Gastrocnemius medialis (tissue), 4 donors: ENCODE measurements at regions not wholly inside any gene's neighbourhood (a gene's known extent, or its start where the extent isn't known, plus 50 kb on each side); places are given as distances from the start of the nearest gene placed in this dataset.

ENCODE experiments used
- ATAC-seq, 2 donors: fragments of 150-250 bp; one replicate each; pipeline ENCODE4 v1.9.1; 2016
- DNase-seq, 2 donors: peaks; one replicate each; pipeline ENCODE4 v3.0.0-alpha.2; 2019
- H3K27ac ChIP-seq, 4 donors: fragments of 200-600 bp; sonication (generic); 1 replicate in 1 of 4; 2 replicates in 3 of 4; pipeline ENCODE4 v1.5.1; 2016 to 2018; ENCODE audit warnings: mild to moderate bottlenecking in 2 of 4, moderate library complexity in 1 of 4
- H3K27me3 ChIP-seq, 3 donors: fragments of 200-600 bp; sonication (generic) in 2 of 3; 1 replicate in 1 of 3; 2 replicates in 2 of 3; pipeline versions ENCODE4 v1.5.1 to v1.6.0; 2016 to 2019; ENCODE audit warnings: mild to moderate bottlenecking in 1 of 3, moderate library complexity in 1 of 3
- H3K36me3 ChIP-seq, 2 donors: fragments of 200-600 bp; sonication (generic) in 1 of 2; one replicate each; pipeline ENCODE4 v1.5.1; 2017 to 2018
- H3K4me1 ChIP-seq, 2 donors: fragments of 200-600 bp; sonication (generic) in 1 of 2; one replicate each; pipeline ENCODE4 v1.5.1; 2016 to 2017; ENCODE audit warnings: mild to moderate bottlenecking in 2 of 2
- H3K4me3 ChIP-seq, 4 donors: fragments of 200-600 bp; sonication (generic) in 3 of 4; 1 replicate in 1 of 4; 2 replicates in 3 of 4; pipeline ENCODE4 v1.5.1; 2016 to 2019; ENCODE audit warnings: mild to moderate bottlenecking in 2 of 4
- H3K9me3 ChIP-seq, 3 donors: fragments of 200-600 bp; sonication (generic) in 2 of 3; 1 replicate in 1 of 3; 2 replicates in 2 of 3; pipeline ENCODE4 v1.5.1; 2016 to 2019
- CTCF ChIP-seq, 5 experiments: fragments of 450-650 bp in 3 of 5; fragments of 200-600 bp in 2 of 5; sonication (generic) in 2 of 5; IDR thresholded peaks in 4 of 5; conservative IDR thresholded peaks in 1 of 5; 1 replicate in 4 of 5; 2 replicates in 1 of 5; pipeline ENCODE4 v1.5.1; 2016 to 2019; ENCODE audit warnings: antibody characterized with exemption in 5 of 5, mild to moderate bottlenecking in 3 of 5, moderate library complexity in 3 of 5
- POLR2A ChIP-seq, 2 donors: fragments of 450-650 bp; IDR thresholded peaks; one replicate each; pipeline ENCODE4 v1.6.1; 2017; ENCODE audit warnings: antibody characterized with exemption in 2 of 2, mild to moderate bottlenecking in 2 of 2, moderate library complexity in 2 of 2
- in situ Hi-C, 4 donors: fragments of 200-750 bp; cut with MboI; loops; one replicate each; pipeline versions ENCODE4 v1.15.0 to v1.8.0; 2017; ENCODE audit warnings: low sequenced_read_pairs in 4 of 4
- intact Hi-C: fragments of 100-400 bp; cut with DNase I; formaldehyde crosslinking; loops from one replicate; pipeline ENCODE4 v1.15.1; 2023; ENCODE audit warnings: low total_unique reads

- TF ChIP-seq CTCF (IDR thresholded peaks at IDR 0.05 in 4 of 5, conservative IDR thresholded peaks at IDR 0.05 in 1 of 5) (no peak), POLR2A (IDR thresholded peaks at IDR 0.05) (no peak)
- Histone ChIP-seq H3K36me3 (no peaks in the 10 kb centered on the region), H3K4me1 (no peaks in the 10 kb centered on the region), H3K9me3 (no peaks in the 10 kb centered on the region), H3K27me3 (no peaks in the 10 kb centered on the region), H3K27ac (no peak overlapping the region), H3K4me3 (no peak overlapping the region)
- intact Hi-C loops: no loop called here
- no peak for DNase-seq
- in situ Hi-C loops: no loop called here
- no peak for ATAC-seq
Observed at GRCh38 chrX:116238093-116238492, 67.5 kb downstream of the AGTR2 start.

DNA sequence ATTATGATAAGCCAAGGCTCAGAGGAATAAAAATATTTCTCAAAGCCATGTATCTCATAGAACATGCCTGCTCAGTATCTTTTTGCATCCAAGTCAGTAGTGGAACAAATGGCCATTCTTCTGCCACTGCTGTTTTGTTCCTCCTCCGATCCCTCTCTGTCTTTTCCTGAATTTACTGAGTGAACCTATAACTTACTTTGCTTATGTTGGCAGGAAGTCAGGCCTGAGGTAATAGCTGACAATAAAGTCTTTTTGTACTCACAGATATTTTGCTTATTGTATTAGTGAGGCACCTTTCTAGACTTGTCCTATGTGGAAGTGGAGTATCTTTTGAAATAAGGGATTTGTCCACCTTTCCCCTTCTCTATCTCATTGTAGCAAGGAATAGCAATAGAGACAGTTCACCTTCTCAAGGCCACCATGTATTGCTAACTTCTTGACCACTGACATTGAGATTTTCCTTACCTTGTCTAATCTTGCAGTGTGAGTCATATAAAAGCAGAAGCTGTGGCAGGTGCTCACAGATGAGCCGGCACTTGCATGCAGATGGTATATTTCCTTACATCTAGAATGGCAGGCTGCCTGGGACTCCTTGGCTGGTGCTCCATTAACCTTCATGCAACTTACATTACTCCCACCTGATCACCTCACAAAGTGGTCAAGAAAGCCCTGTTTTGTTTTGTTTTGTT is 68.2 kb downstream of the AGTR2 start:
- no peak for ATAC-seq
- intact Hi-C loops: no loop called here
- in situ Hi-C loops: no loop called here
- Histone ChIP-seq H3K27me3 (no peaks in the 10 kb centered on the region), H3K27ac (no peak overlapping the region), H3K4me1 (no peaks in the 10 kb centered on the region), H3K4me3 (no peak overlapping the region), H3K9me3 (no peaks in the 10 kb centered on the region), H3K36me3 (no peaks in the 10 kb centered on the region)
- TF ChIP-seq POLR2A (IDR thresholded peaks at IDR 0.05): no peak
- TF ChIP-seq CTCF (IDR thresholded peaks at IDR 0.05 in 4 of 5, conservative IDR thresholded peaks at IDR 0.05 in 1 of 5): no peak
- no peak for DNase-seq

- intact Hi-C loops: no loop called here
- in situ Hi-C loops: no loop called here
- Histone ChIP-seq H3K4me3 (no peak overlapping the region), H3K4me1 (no peaks in the 10 kb centered on the region), H3K36me3 (no peaks in the 10 kb centered on the region), H3K9me3 (no peaks in the 10 kb centered on the region), H3K27me3 (no peaks in the 10 kb centered on the region), H3K27ac (no peak overlapping the region)
- no peak for TF ChIP-seq CTCF (IDR thresholded peaks at IDR 0.05 in 4 of 5, conservative IDR thresholded peaks at IDR 0.05 in 1 of 5)
- no peak for TF ChIP-seq POLR2A (IDR thresholded peaks at IDR 0.05)
- ATAC-seq (no peak), DNase-seq (no peak)
Observed at GRCh38 chrX:116239944-116240840, 69.6 kb downstream of the AGTR2 start.

GRCh38 chrX:116241001-116241400 is 70.5 kb downstream of the AGTR2 start:
- Histone ChIP-seq H3K9me3 (no peaks in the 10 kb centered on the region), H3K4me1 (no peaks in the 10 kb centered on the region), H3K36me3 (no peaks in the 10 kb centered on the region), H3K4me3 (no peak overlapping the region), H3K27ac (no peak overlapping the region), H3K27me3 (no peaks in the 10 kb centered on the region)
- ATAC-seq (no peak), DNase-seq (no peak)
- intact Hi-C loops: no loop called here
- no peak for TF ChIP-seq POLR2A (IDR thresholded peaks at IDR 0.05)
- no peak for TF ChIP-seq CTCF (IDR thresholded peaks at IDR 0.05 in 4 of 5, conservative IDR thresholded peaks at IDR 0.05 in 1 of 5)
- in situ Hi-C loops: no loop called here
